ENCODE measurements at regions not wholly inside any gene's neighbourhood (a gene's known extent, or its start where the extent isn't known, plus 50 kb on each side); places are given as distances from the start of the nearest gene placed in this dataset.

- no peaks in the 10 kb centered on the region for H3K9me3 Mint-ChIP-seq
- DNase-seq (no peak), ATAC-seq (ENCODE audit: poor library complexity) (no peak)
- no peaks in the 10 kb centered on the region for H3K36me3 Mint-ChIP-seq (ENCODE audit: low read depth)
- H3K27ac Mint-ChIP-seq = no peak overlapping the region
- H3K4me3 Mint-ChIP-seq = no peak overlapping the region
- no peaks in the 10 kb centered on the region for H3K36me3 ChIP-seq (ENCODE audit: insufficient read depth, low read length)
- no peaks in the 10 kb centered on the region for H3K27me3 Mint-ChIP-seq
- no peaks in the 10 kb centered on the region for H3K9me3 ChIP-seq (ENCODE audit: control insufficient read depth in 1 of 2, insufficient read depth in 1 of 2, low read length in 2 of 2)
- CTCF ChIA-PET = no interaction called here
- POLR2A ChIA-PET = no interaction called here
- no peaks in the 10 kb centered on the region for H3K4me1 ChIP-seq (ENCODE audit: insufficient read depth, low read length)
- no peaks in the 10 kb centered on the region for H3K27me3 ChIP-seq (ENCODE audit: control insufficient read depth in 1 of 2, insufficient read depth in 2 of 2, low read length in 2 of 2)
- H3K27ac ChIP-seq (ENCODE audit: low read depth in 1 of 2, low read length in 2 of 2) = no peak overlapping the region
- H3K4me1 Mint-ChIP-seq (ENCODE audit: low read depth) = no peaks in the 10 kb centered on the region
- intact Hi-C loops (cut with DNase I, micrococcal nuclease) = no loop called here
- TF ChIP-seq CTCF (IDR thresholded peaks at IDR 0.05) = no peak
- H3K4me3 ChIP-seq (ENCODE audit: low read length) = no peak overlapping the region
These were observed 419.2 kb downstream of the DIPK2A start for GRCh38 chr3:144390786-144391185.

GRCh38 chr3:144391236-144391635, 419.6 kb downstream of the DIPK2A start:
- Mint-ChIP-seq H3K9me3 (no peaks in the 10 kb centered on the region), H3K36me3 (ENCODE audit: low read depth) (no peaks in the 10 kb centered on the region), H3K27me3 (no peaks in the 10 kb centered on the region), H3K4me3 (no peak overlapping the region), H3K4me1 (ENCODE audit: low read depth) (no peaks in the 10 kb centered on the region), H3K27ac (no peak overlapping the region)
- intact Hi-C loops (cut with DNase I, micrococcal nuclease) = no loop called here
- H3K36me3 ChIP-seq (ENCODE audit: insufficient read depth, low read length) = no peaks in the 10 kb centered on the region
- H3K4me1 ChIP-seq (ENCODE audit: insufficient read depth, low read length) = no peaks in the 10 kb centered on the region
- H3K4me3 ChIP-seq (ENCODE audit: low read length) = no peak overlapping the region
- H3K27me3 ChIP-seq (ENCODE audit: control insufficient read depth in 1 of 2, insufficient read depth in 2 of 2, low read length in 2 of 2) = no peaks in the 10 kb centered on the region
- no peak for TF ChIP-seq CTCF (IDR thresholded peaks at IDR 0.05)
- POLR2A ChIA-PET = no interaction called here
- H3K27ac ChIP-seq (ENCODE audit: low read depth in 1 of 2, low read length in 2 of 2) = no peak overlapping the region
- CTCF ChIA-PET = no interaction called here
- no peak for DNase-seq
- ATAC-seq (ENCODE audit: poor library complexity) = no peak
- H3K9me3 ChIP-seq (ENCODE audit: control insufficient read depth in 1 of 2, insufficient read depth in 1 of 2, low read length in 2 of 2) = no peaks in the 10 kb centered on the region

GRCh38 chr3:144394032-144394431, 422.4 kb downstream of the DIPK2A start:
- ChIA-PET CTCF (no interaction called here), POLR2A (no interaction called here)
- Mint-ChIP-seq H3K36me3 (ENCODE audit: low read depth) (no peaks in the 10 kb centered on the region), H3K4me3 (no peak overlapping the region), H3K27me3 (no peaks in the 10 kb centered on the region), H3K27ac (no peak overlapping the region), H3K9me3 (peaks cover 4% of the 10 kb centered on the region), H3K4me1 (ENCODE audit: low read depth) (no peaks in the 10 kb centered on the region)
- Histone ChIP-seq H3K36me3 (ENCODE audit: insufficient read depth, low read length) (no peaks in the 10 kb centered on the region), H3K9me3 (ENCODE audit: control insufficient read depth in 1 of 2, insufficient read depth in 1 of 2, low read length in 2 of 2) (peaks cover 0 to 3% of the 10 kb centered on the region in 2 experiments), H3K27ac (ENCODE audit: low read depth in 1 of 2, low read length in 2 of 2) (no peak overlapping the region), H3K4me1 (ENCODE audit: insufficient read depth, low read length) (no peaks in the 10 kb centered on the region), H3K4me3 (ENCODE audit: low read length) (no peak overlapping the region), H3K27me3 (ENCODE audit: control insufficient read depth in 1 of 2, insufficient read depth in 2 of 2, low read length in 2 of 2) (no peaks in the 10 kb centered on the region)
- no peak for TF ChIP-seq CTCF (IDR thresholded peaks at IDR 0.05)
- ATAC-seq (ENCODE audit: poor library complexity) = no peak
- no peak for DNase-seq
- intact Hi-C loops (cut with DNase I, micrococcal nuclease) = no loop called here
